ENCODE measurements at regions not wholly inside any gene's neighbourhood (a gene's known extent, or its start where the extent isn't known, plus 50 kb on each side); places are given as distances from the start of the nearest gene placed in this dataset.

GRCh38 chr4:149923736-149924135, 108.1 kb upstream of the IQCM start:
- no peak for TF ChIP-seq CTCF (conservative IDR thresholded peaks at IDR 0.05; ENCODE audit: control insufficient read depth, insufficient read depth, low read depth, low read length)
- no peak overlapping the region for H3K4me3 ChIP-seq (ENCODE audit: control insufficient read depth, low read depth, low read length)
- no peak for DNase-seq (ENCODE audit: low read depth)

GRCh38 chr4:149927514-149927913, 111.9 kb upstream of the IQCM start:
- no peak for TF ChIP-seq CTCF (conservative IDR thresholded peaks at IDR 0.05; ENCODE audit: control insufficient read depth, insufficient read depth, low read depth, low read length)
- no peak overlapping the region for H3K4me3 ChIP-seq (ENCODE audit: control insufficient read depth, low read depth, low read length)
- DNase-seq (ENCODE audit: low read depth): no peak

- no peak for TF ChIP-seq CTCF (conservative IDR thresholded peaks at IDR 0.05; ENCODE audit: control insufficient read depth, insufficient read depth, low read depth, low read length)
- no peak for DNase-seq (ENCODE audit: low read depth)
Measured at GRCh38 chr4:149928507-149928906, 112.9 kb upstream of the IQCM start.

GRCh38 chr4:149931431-149931830, 115.8 kb upstream of the IQCM start:
- no peak for DNase-seq (ENCODE audit: low read depth)
- no peak overlapping the region for H3K4me3 ChIP-seq (ENCODE audit: control insufficient read depth, low read depth, low read length)
- no peak for TF ChIP-seq CTCF (conservative IDR thresholded peaks at IDR 0.05; ENCODE audit: control insufficient read depth, insufficient read depth, low read depth, low read length)

More at GRCh38 chr4:149928507-149928906, 112.9 kb upstream of the IQCM start:
- H3K4me3 ChIP-seq (ENCODE audit: control insufficient read depth, low read depth, low read length): no peak overlapping the region

- no peak for DNase-seq (ENCODE audit: low read depth)
- TF ChIP-seq CTCF (conservative IDR thresholded peaks at IDR 0.05; ENCODE audit: control insufficient read depth, insufficient read depth, low read depth, low read length): no peak
- H3K4me3 ChIP-seq (ENCODE audit: control insufficient read depth, low read depth, low read length): no peak overlapping the region
Measured at GRCh38 chr4:149932188-149932587, 116.5 kb upstream of the IQCM start.

GRCh38 chr4:149933120-149933519, 117.5 kb upstream of the IQCM start:
- DNase-seq (ENCODE audit: low read depth): no peak

More at GRCh38 chr4:149933120-149933519, 117.5 kb upstream of the IQCM start:
- no peak overlapping the region for H3K4me3 ChIP-seq (ENCODE audit: control insufficient read depth, low read depth, low read length)
- no peak for TF ChIP-seq CTCF (conservative IDR thresholded peaks at IDR 0.05; ENCODE audit: control insufficient read depth, insufficient read depth, low read depth, low read length)
